Activated CD8-positive, alpha-beta memory T cell treated with anti-CD3 and anti-CD28 coated beads for 24 hours (primary cell): ENCODE measurements at regions not wholly inside any gene's neighbourhood (a gene's known extent, or its start where the extent isn't known, plus 50 kb on each side); places are given as distances from the start of the nearest gene placed in this dataset.

ENCODE experiments used
- DNase-seq: peaks from one replicate; pipeline ENCODE4 v3.0.0-alpha.2; 2020

DNA sequence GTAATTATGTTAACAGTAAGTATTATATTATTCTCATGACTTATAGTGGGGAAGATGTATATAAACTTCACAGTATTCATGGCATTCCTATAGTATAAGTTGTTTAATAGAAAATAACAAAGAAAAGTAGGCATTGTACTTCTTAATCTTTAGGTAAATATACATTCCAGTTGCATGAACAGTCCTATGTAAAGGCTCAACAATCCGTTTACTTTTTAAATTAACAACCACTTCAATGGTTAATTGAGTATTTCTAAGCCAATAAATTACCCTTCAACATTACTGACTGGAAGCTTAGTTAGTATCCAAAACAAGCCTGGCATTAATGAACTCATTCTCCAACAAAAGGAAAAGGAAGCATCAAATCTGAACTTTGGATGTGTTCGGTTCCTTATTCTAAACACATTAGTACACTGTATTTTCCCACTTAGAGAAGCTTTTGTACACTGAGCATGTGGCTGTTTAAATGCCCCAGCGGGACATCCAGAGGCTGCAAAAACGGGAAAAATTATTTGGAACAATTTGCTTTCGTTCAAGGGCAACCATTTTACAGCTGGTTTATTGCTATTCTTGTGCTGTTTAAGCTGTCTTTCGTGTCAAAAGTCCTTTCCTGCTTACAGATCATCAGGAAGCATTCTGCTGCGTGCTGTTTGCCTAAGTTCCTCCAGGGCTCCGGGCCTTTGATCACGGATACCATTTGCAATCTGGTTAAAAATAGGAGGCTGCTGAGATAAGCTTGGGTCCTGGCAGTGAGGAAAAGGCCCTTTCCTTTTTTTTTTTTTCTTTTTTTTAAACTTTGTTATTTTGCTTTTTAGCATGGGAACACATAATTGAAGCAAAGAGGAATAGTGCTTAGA, 460.3 kb downstream of the SPRY1 start:
- no peak for DNase-seq

- no peak for DNase-seq
Observed at GRCh38 chr4:123858465-123858864, 461.9 kb downstream of the SPRY1 start.

DNA sequence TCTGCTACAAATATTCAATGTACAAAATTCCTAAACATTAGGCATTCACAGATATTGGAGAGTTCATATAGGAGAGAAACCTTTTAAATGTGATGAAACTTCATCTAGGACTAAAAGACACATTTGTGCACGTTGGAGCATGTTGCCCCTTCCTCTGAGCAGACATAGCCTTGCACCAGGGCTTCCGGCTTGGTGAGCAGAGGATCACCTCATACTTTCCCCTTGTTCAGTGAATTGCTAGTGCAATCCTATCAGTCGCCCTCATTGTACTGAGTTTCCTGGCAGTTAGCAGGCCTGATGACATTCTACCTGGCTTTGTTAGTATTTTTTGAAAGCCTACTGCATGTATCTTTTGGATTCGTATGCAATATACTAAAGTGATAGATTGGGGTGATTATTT, 466.2 kb downstream of the SPRY1 start:
- no peak for DNase-seq

- no peak for DNase-seq
Observed at GRCh38 chr4:123866796-123867195, 470.2 kb downstream of the SPRY1 start.

GRCh38 chr4:123867910-123868587, 471.5 kb downstream of the SPRY1 start:
- DNase-seq = no peak

DNA sequence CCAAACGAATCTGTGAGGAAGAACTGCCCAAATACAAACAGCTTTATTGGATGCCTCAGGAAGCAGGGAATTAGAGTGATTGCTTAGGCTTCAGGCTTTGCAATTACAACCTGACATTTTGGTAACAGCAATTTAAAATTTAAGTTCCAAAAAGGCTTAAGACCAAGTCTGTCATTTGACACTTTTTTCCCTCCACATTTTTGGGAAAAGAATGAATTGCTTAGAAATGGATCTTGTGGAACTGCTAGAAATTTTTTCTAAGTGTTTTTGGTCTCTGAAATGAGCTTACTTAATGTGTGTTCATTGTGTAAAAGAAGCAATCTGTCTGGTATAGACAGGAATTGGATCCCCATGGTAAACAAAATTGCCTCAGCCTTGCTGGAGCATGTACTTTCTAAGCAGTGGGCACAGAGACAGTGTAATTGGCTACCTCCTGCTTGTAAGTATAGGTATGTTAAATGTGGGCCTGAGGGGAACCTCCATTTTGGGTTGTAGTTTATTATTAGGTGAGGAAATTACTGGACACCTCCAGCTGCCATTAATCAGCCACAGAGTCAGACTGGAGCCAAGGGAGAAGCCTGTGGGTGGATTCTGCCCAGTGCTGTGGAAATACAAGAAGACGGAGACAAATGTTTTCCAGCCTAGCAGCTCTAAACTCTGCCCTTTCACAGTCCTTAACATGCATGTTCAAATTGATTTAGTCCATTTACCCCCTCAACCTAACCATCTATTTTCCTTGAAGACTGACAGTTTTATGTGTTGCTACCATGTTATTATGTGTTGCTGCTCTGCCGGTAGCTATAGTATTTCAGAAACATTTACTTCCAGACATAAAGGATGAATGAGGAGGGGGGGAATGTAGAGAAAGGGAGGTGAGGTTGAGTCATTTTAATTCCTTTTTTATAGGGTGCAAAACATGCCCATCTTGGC, 473.0 kb downstream of the SPRY1 start:
- no peak for DNase-seq

- DNase-seq = no peak
Observed at GRCh38 chr4:123870216-123870876, 473.8 kb downstream of the SPRY1 start.

GRCh38 chr4:123871341-123871740, 474.7 kb downstream of the SPRY1 start:
- DNase-seq = no peak

DNA sequence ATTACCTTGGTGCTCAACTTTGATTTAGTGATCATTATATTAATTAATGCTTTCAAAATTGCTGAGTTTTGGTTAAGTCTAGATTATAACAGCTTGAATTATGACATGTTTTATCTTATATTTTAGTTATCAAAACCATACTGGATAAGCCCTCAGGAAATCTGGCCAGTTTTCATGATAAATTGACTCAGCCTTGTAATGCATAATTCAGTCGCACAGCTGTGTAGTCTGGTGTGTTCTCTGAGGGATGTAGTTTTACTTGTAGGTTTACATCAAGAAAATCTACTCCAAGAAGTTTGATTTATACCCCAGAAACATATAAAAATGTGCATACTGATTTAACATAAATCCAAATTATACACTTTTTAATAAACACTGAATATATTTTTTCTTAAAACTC, 477.5 kb downstream of the SPRY1 start:
- DNase-seq = no peak

DNA sequence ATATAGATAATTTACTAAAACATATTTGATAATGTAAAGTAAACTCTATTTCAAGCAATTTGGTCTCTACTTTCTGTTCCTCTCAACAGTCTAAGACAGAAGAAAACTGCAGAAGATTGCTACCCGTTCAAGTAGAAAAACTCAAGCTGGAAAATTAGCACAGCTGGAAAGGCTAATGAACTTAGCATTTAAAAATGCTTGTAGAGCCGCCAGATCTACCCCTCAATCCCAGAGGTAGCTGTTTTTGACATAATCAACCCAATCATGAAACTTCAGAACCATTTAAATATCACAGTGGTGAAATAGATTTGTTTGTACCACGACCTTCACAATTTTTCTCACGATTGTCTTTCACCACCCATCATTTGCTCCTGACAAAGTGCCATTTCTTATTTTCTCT, 479.5 kb downstream of the SPRY1 start:
- no peak for DNase-seq

DNA sequence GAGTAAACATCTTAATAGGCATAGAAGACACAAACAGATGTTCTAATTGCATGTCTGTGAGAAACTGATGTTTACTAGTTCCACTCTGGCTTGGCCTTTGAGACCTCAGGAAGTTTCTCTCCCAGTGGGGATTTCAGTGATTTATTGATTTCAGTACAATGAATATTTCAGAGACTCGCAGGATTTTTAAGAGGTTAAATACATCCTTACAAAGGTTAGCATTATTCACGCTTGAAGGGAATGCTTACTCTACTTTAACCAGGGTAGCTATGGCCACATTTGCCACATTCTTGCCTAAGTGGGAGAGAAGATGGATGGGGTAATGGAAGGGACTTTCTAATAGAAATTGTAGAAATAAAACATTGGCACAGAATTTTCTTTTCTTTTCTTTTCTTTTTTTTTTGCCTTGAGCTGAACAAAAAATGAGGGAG, 480.1 kb downstream of the SPRY1 start:
- no peak for DNase-seq

DNA sequence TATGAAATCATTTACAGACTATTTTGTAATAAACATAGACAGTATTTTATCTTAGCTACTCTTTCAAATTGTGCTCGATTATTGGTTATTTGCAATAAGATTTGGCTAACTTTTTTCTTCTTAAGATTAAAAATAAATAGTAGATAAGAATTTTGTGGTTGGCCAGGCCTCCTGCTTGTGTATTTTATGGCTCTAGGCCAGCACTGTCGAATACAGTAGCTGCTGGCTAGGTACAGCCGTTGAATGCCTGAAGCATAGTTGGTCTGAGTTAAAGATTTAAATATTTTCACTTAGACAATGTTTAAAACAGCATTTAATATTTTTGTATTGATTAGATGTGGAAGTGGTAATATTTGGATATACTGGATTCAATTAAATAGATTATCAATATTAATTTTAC, 481.0 kb downstream of the SPRY1 start:
- no peak for DNase-seq

DNA sequence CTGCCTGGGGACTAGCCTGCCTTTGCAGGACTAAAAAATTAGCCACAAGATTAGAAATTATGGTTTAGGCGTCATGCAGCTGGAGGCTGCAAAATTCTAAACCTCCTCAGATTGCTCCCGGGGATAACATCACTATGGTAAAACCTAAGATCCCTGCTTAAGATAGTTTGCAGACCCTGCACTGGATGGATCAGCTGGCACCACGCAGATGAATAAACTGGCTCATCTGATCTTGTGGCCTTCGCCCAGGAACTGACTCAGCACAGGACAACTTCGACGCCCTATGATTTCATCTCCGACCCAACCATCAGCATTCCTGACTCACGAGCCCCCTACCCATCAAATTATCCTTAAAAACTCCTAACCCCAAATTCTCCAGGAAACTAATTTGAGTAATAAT, 482.4 kb downstream of the SPRY1 start:
- no peak for DNase-seq

DNA sequence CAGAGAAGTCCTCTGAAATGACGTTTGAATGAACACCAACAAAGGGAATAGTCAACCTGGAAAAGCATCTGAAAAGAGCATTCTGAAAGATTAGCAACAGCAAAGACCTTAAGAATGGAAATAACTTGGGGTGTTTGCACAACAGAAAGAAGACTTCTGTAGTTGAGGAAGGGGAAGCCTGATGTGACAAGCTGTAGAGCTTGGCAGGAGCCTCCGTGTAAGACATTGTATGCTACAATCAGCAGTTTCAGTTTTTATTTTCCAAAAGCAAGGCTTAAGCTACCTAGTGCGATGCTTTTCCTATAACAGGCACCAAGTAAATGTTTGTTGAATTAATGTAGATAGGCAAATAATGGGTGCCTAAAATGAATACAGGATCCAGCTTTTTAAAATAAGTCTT, 484.0 kb downstream of the SPRY1 start:
- no peak for DNase-seq

GRCh38 chr4:123884922-123885321, 488.3 kb downstream of the SPRY1 start:
- no peak for DNase-seq

DNA sequence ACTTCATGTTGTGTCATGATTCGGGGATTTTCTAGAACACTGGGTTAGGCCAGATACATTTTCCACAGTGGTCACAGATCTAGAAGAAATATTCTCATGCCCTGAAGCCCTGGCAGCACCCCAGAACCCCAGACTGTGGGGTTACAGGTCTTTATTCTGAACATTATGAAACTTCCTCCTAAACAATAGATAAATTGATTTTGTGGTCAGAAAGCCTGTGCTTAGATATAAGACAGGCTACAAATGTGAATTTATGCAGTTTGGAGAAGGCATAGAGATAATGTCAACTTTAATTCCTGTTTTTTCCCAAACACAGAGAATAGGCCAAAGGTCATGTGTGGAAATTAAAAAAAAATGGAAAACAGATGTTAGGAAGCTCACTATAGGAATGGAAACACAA, 492.9 kb downstream of the SPRY1 start:
- no peak for DNase-seq

GRCh38 chr4:123890889-123891288, 494.3 kb downstream of the SPRY1 start:
- DNase-seq = no peak

DNA sequence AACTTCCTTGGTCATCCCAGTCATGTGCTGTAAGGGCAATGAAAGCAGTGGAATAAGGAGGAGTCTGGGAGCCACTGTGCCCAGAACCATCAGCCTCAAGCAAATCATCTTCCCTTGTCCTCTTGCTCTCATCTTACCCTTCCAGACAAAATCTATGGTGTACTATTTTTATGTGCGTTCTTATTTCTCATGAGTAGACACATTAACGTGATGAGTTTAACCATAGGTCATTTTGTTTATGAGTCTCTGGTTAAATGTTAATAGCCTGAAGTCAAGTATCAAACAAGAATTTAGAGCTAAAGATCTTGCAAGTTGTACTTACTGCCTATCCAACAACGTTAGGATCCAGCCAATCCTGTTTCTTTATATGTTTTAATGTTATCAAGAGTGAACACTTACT, 495.3 kb downstream of the SPRY1 start:
- DNase-seq = no peak

DNA sequence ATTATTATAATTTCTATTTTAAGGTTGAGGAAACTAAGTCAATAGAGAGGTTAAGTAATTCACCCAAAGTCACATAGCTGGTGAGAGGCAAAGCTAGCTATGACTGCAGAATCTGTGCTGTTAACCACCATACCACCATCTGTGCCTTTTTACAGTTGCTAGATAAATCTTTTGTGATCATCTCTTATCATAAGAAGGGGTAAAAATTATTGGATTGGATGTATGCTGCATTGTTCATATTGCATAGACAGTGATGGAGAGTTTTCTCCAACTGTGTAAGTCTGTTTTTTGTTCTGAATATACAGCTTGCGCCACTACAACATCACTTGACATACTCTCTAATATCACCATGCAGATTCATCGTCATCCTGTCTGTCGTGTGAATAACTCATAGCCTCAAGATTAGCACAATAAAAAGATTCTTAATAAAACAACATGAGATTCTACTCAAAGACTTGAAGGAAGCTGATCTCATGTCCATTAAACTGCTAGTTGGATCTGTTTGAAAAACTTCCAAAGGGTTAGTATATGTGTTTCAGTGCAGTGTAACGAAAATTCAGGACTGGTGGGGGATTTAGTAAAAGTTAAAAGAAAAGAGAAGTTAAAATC, 495.9 kb downstream of the SPRY1 start:
- no peak for DNase-seq

DNA sequence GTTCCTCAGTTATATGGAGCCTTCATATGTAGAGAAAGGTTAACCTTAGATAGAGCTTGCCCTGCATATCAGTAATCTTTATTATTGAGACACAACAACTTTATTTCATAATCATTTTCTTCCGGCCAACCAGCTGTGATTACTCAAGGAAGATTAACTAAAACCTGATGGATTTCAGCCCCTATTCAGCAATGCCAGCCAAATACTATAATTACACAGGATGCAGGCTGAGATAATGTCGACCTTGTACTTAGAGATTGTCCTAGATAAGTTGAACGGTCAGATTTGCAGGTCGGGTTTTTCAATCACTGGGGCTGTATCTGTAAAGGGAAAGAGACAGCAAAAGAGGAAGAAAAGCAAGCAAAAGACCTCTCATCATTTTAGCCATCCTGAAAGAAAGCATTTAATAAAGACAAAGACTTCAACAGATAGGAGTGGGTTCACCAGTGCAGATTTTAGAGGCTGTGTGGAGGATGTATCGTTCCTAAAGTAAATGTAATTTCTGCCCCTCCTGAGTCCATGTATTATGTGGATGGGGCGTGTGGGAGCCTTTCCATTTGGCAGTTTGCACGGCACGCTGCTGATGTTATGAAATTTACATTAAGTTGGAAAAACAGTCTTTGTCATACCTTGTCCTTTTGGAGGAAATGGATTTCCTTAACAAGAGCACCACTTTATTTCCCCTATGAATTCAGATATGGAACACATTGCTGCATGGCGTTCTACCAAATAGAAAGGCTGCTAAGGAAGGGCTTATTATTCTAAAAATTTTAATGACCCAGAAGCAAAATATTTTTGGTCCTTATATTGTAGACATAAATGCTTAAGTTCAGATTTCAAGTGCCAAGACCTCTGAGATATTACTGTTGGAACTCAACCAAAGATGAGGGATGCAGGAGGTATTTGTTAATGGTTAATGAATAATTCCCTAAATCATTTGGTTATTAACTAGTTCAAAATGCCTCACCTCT, 496.7 kb downstream of the SPRY1 start:
- no peak for DNase-seq

DNA sequence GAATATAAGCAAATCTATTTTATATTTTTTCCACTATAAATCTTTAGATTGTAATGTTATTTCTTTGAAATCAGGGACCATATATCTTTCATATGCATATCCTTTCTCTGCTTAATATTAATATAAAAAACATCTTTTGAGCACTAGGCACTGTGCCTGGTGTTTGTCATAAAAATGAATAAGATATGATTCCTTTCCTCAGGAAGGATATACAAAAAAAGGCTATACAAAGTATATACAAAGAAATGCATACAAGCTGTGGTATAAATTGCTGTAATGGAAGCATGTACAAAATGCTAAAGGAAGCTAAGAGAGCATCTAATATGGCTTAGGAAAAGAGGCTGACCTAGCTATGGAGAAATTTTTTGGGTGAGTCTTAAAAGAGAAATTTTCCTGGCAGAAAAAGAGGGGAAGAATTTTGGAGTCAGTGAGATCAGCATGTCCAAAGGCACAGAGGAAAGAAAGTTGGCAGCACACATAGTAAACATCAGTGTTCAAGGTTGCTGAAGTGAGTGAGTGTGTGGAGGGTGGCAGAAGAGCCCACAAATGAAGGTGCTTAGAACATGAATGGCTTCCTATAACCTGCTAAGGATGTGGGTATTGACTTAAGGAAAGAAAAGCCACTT, 500.0 kb downstream of the SPRY1 start:
- no peak for DNase-seq
